ENCODE measurements at regions not wholly inside any gene's neighbourhood (a gene's known extent, or its start where the extent isn't known, plus 50 kb on each side); places are given as distances from the start of the nearest gene placed in this dataset.

DNA sequence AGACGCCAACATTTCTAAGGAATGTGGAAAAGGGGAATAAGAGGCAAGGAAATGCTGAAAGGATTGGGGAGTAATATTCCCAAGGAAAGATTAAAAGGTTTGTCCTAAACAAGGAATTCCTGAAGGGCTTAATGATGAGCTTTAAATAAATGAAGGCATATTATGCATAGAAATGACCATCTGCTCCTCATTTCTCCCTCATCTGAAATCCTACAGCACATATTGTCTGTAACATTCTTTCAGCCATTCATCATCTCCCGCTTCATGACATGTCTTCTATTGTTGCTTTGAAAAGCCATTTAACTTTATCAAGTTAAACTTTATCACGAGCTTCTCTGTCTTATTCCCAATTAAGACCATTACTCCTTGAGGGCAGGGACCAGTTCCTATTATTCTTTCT is 608.7 kb upstream of the PLXNA2 start:
- TF ChIP-seq POLR2A (IDR thresholded peaks at IDR 0.05) (no peak), CTCF (IDR thresholded peaks at IDR 0.05) (no peak), EP300 (IDR thresholded peaks at IDR 0.05) (no peak)
